Endothelial cell of umbilical vein (primary cell): ENCODE measurements at regions not wholly inside any gene's neighbourhood (a gene's known extent, or its start where the extent isn't known, plus 50 kb on each side); places are given as distances from the start of the nearest gene placed in this dataset.

Experiments used
- BruUV-seq: library from RNA; stranded (reverse); fragments of 400-500 nt; replicated peaks from 2 replicates; lab custom pipeline; 2021; lab: Mats Ljungman, UMichigan
- CTCF ChIA-PET: fragments of 300-600, 350-600 bp; sonication (Branson Sonifier 250); formaldehyde crosslinking; loops from one replicate; lab custom pipeline; 2021; ENCODE audit warnings: antibody characterized with exemption, inconsistent platforms; lab: Charles Lee
- POLR2A ChIA-PET: fragments of 300-600, 350-600 bp; sonication (Branson Sonifier 250); formaldehyde crosslinking; loops from one replicate; lab custom pipeline; 2021; ENCODE audit warnings: antibody characterized with exemption, inconsistent platforms; lab: Charles Lee
- DNase-seq: peaks from one replicate; pipeline ENCODE4 v3.0.0-alpha.2; 2011; ENCODE audit warnings: low read depth, low spot score
- FAIRE-seq: peaks from 2 replicates; lab custom pipeline; 2011; peaks lifted over from hg19 to GRCh38; lab: Jason Lieb, UNC
- H2AFZ ChIP-seq: 2 replicates; pipeline ENCODE4 v1.6.0; 2012; ENCODE audit warnings: low read depth, low read length, control low read depth, inconsistent platforms
- H3K27ac ChIP-seq: 2 replicates; pipeline ENCODE4 v1.5.1; 2011; ENCODE audit warnings: low read depth, mild to moderate bottlenecking, control low read depth, low read length, moderate library complexity; ENCODE audit not compliant: insufficient read depth
- H3K27me3 ChIP-seq, 2 experiments: 2 replicates each; pipeline versions ENCODE4 v1.6.0 to v1.6.1; 2011; ENCODE audit warnings: low read length in 2 of 2, mixed read lengths in 1 of 2; ENCODE audit not compliant: control insufficient read depth in 2 of 2, insufficient read depth in 2 of 2
- H3K36me3 ChIP-seq, 2 experiments: 2 replicates in 1 of 2; 3 replicates in 1 of 2; pipeline ENCODE4 v1.5.1; 2011; ENCODE audit warnings: low read length in 2 of 2, mild to moderate bottlenecking in 1 of 2, moderate library complexity in 1 of 2; ENCODE audit not compliant: control insufficient read depth in 2 of 2, insufficient read depth in 2 of 2; ENCODE audit errors: extremely low read depth in 1 of 2
- H3K4me1 ChIP-seq: 3 replicates; pipeline ENCODE4 v1.5.1; 2011; ENCODE audit warnings: mild to moderate bottlenecking, low read length; ENCODE audit not compliant: control insufficient read depth, insufficient read depth; ENCODE audit errors: extremely low read depth
- H3K4me2 ChIP-seq: 2 replicates; pipeline ENCODE4 v1.6.1; 2011; ENCODE audit warnings: low read length, control low read depth, mixed read lengths; ENCODE audit not compliant: insufficient read depth
- H3K4me3 ChIP-seq, 3 experiments: fragments of 200-600 bp in 1 of 3; sonication (generic), shearing (Covaris generic) in 1 of 3; replicated peaks in 1 of 3; 2 replicates each; pipeline ENCODE4 v1.5.1; 2011 to 2016; ENCODE audit warnings: control low read depth in 3 of 3, low read length in 3 of 3, mild to moderate bottlenecking in 2 of 3, inconsistent platforms in 1 of 3, low read depth in 1 of 3, moderate library complexity in 1 of 3; ENCODE audit not compliant: insufficient read depth in 1 of 3
- H3K79me2 ChIP-seq: 2 replicates; pipeline ENCODE4 v1.6.0; 2012; ENCODE audit warnings: low read length, inconsistent platforms; ENCODE audit not compliant: control insufficient read depth, insufficient read depth
- H3K9ac ChIP-seq: replicated peaks from 2 replicates; pipeline ENCODE3; 2011; ENCODE audit warnings: low read length, control low read depth; ENCODE audit not compliant: insufficient read depth; ENCODE audit errors: extremely low read depth
- H3K9me1 ChIP-seq: replicated peaks from 3 replicates; pipeline ENCODE4 v1.6.0; 2011; ENCODE audit warnings: mild to moderate bottlenecking, low read length; ENCODE audit not compliant: control insufficient read depth, insufficient read depth; ENCODE audit errors: extremely low read depth
- H3K9me3 ChIP-seq: replicated peaks from 2 replicates; pipeline ENCODE4 v1.5.1; 2012; ENCODE audit warnings: low read length, inconsistent platforms; ENCODE audit not compliant: control insufficient read depth, insufficient read depth
- H4K20me1 ChIP-seq: replicated peaks from 2 replicates; pipeline ENCODE3; 2011; ENCODE audit warnings: mild to moderate bottlenecking, low read length; ENCODE audit not compliant: control insufficient read depth, insufficient read depth; ENCODE audit errors: extremely low read depth
- EZH2 ChIP-seq: IDR thresholded peaks from 2 replicates; pipeline ENCODE4 v1.6.1; 2012; ENCODE audit warnings: borderline replicate concordance, low read depth, mild to moderate bottlenecking, moderate library complexity, low read length, inconsistent platforms; ENCODE audit not compliant: severe bottlenecking
- FOS ChIP-seq: IDR thresholded peaks from 2 replicates; pipeline ENCODE4 v1.6.1; 2011; ENCODE audit warnings: mild to moderate bottlenecking, low read length, moderate library complexity, borderline replicate concordance; ENCODE audit not compliant: insufficient read depth
- GATA2 ChIP-seq: IDR thresholded peaks from 2 replicates; pipeline ENCODE4 v1.7.0; 2011; ENCODE audit warnings: low read depth, mild to moderate bottlenecking, moderate library complexity, mixed read lengths, low read length; ENCODE audit not compliant: insufficient read length, insufficient read depth
- JUN ChIP-seq: IDR thresholded peaks from 2 replicates; pipeline ENCODE4 v1.6.1; 2011; ENCODE audit warnings: borderline replicate concordance, low read depth; ENCODE audit not compliant: insufficient read length, insufficient read depth
- MYC ChIP-seq: IDR thresholded peaks from one replicate; pipeline ENCODE4 v1.6.1; 2011; ENCODE audit warnings: mild to moderate bottlenecking, low read depth, low read length
- POLR2A ChIP-seq: IDR thresholded peaks from 2 replicates; pipeline ENCODE4 v1.6.1; 2012; ENCODE audit warnings: low read depth, mild to moderate bottlenecking, control low read depth, low read length
- POLR2AphosphoS5 ChIP-seq: IDR thresholded peaks from 2 replicates; pipeline ENCODE4 v1.6.1; 2012; ENCODE audit warnings: low read depth, mild to moderate bottlenecking, control low read depth, low read length, moderate library complexity; ENCODE audit not compliant: insufficient read depth
- dilution Hi-C: fragments of 300-500 bp; cut with MboI; formaldehyde crosslinking; loops from one replicate; pipeline ENCODE4 v1.15.0; 2019; ENCODE audit warnings: low sequenced_read_pairs; ENCODE audit not compliant: extremely low pct_ligation_motif_present
- intact Hi-C: fragments of 100-400 bp; cut with micrococcal nuclease; formaldehyde crosslinking; loops from one replicate; pipeline ENCODE4 v1.10.0; 2022
- TF ChIP-seq, protein P1 (sequence below), 2 donors: IDR thresholded peaks; 1 replicate in 1 of 2; 2 replicates in 1 of 2; pipeline ENCODE4 v1.5.1; 2011; ENCODE audit warnings: low read length in 2 of 2, mild to moderate bottlenecking in 2 of 2, moderate library complexity in 2 of 2, control low read depth in 1 of 2, inconsistent platforms in 1 of 2, low read depth in 1 of 2; ENCODE audit not compliant: insufficient read depth in 1 of 2; ENCODE audit errors: extremely low read depth in 1 of 2
- TF ChIP-seq, protein P2 (sequence below): IDR thresholded peaks from 2 replicates; pipeline ENCODE4 v1.6.1; 2011; ENCODE audit not compliant: insufficient read depth, insufficient read length

DNA sequence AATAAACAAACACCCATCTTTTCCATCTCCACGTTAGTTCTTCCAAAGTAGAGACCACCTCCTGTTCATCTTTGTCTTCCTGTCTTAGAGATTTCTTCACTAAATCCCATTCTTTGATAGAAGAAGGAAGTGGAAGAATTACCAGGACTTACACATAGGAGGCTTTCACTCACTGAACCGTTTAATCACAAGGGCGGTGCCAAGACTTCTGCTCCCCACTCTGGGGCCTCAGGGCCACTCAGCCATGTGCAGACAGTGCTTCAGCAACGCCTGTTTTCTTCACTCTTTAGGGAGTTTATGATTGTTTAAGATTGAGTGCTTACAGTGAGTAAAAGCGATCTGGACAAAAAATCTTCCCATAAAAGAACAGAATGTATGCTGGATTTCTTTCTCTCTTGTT is 63.9 kb upstream of the SORCS3 start:
- no peak for FAIRE-seq
- no TSS peak for BruUV-seq
- Histone ChIP-seq H3K27me3 (no peaks in the 10 kb centered on the region), H3K36me3 (no peaks in the 10 kb centered on the region), H4K20me1 (no peaks in the 10 kb centered on the region), H2AFZ (no peak overlapping the region), H3K9ac (no peak overlapping the region), H3K4me2 (no peak overlapping the region), H3K9me3 (no peaks in the 10 kb centered on the region), H3K4me1 (no peaks in the 10 kb centered on the region), H3K79me2 (no peaks in the 10 kb centered on the region), H3K4me3 (no peak overlapping the region), H3K9me1 (no peaks in the 10 kb centered on the region), H3K27ac (no peak overlapping the region)
- CTCF ChIA-PET = no interaction called here
- intact Hi-C loops = no loop called here
- POLR2A ChIA-PET = no interaction called here
- dilution Hi-C loops = no loop called here
- no peak for DNase-seq
- TF ChIP-seq JUN (no peak), FOS (no peak), POLR2A (no peak), POLR2AphosphoS5 (no peak), GATA2 (no peak), EZH2 (no peak), MYC (no peak)
- TF ChIP-seq, protein P1, sequence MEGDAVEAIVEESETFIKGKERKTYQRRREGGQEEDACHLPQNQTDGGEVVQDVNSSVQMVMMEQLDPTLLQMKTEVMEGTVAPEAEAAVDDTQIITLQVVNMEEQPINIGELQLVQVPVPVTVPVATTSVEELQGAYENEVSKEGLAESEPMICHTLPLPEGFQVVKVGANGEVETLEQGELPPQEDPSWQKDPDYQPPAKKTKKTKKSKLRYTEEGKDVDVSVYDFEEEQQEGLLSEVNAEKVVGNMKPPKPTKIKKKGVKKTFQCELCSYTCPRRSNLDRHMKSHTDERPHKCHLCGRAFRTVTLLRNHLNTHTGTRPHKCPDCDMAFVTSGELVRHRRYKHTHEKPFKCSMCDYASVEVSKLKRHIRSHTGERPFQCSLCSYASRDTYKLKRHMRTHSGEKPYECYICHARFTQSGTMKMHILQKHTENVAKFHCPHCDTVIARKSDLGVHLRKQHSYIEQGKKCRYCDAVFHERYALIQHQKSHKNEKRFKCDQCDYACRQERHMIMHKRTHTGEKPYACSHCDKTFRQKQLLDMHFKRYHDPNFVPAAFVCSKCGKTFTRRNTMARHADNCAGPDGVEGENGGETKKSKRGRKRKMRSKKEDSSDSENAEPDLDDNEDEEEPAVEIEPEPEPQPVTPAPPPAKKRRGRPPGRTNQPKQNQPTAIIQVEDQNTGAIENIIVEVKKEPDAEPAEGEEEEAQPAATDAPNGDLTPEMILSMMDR (IDR thresholded peaks at IDR 0.05; ENCODE audit: extremely low read depth in 1 of 2, insufficient read depth in 1 of 2, low read depth in 1 of 2, low read length in 2 of 2) = no peak
- TF ChIP-seq, protein P2, sequence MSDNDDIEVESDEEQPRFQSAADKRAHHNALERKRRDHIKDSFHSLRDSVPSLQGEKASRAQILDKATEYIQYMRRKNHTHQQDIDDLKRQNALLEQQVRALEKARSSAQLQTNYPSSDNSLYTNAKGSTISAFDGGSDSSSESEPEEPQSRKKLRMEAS = no peak
